IPS-NIHi11 (cell line): ENCODE measurements at regions not wholly inside any gene's neighbourhood (a gene's known extent, or its start where the extent isn't known, plus 50 kb on each side); places are given as distances from the start of the nearest gene placed in this dataset.
A peak's percentile ranks its signal among the peaks of the same experiment; 100 is the strongest.
"Not testable (repeated sequence)": the region's sequence is repeated elsewhere in the genome, so short reads cannot be mapped to it uniquely, and the experiment has no call there.

Experiments
- DNase-seq: peaks from one replicate; pipeline ENCODE4 v3.0.0; 2012; ENCODE audit warnings: mixed read lengths, low spot score

- no peak for DNase-seq
These were observed 111.2 kb downstream of the CAPZA3 start for GRCh38 chr12:18849080-18849479.

- DNase-seq = no peak
These were observed 111.8 kb downstream of the CAPZA3 start for GRCh38 chr12:18849761-18850160.

DNA sequence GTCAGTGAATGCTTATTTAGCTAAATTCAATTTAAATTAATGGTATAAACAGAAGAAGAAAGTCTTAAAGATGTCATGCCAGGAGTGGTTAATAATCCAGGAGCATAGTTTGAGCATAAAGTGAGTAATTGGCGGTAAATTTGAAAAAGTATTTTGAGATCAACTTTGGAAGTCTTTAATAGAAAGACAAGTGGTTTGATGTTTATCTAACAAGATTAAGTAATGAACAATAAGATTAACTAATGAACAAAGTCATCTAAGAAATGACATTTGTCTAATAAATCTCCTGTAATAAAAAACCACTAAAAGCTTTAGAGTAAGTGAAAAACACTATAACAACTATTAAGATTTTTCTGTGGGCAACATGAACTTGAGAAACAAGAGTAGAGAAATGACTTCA, 112.8 kb downstream of the CAPZA3 start:
- DNase-seq = no peak

- DNase-seq = no peak
These were observed 113.4 kb downstream of the CAPZA3 start for GRCh38 chr12:18851271-18851670.

- DNase-seq = no peak
These were observed 115.8 kb downstream of the CAPZA3 start for GRCh38 chr12:18853570-18854366.

DNA sequence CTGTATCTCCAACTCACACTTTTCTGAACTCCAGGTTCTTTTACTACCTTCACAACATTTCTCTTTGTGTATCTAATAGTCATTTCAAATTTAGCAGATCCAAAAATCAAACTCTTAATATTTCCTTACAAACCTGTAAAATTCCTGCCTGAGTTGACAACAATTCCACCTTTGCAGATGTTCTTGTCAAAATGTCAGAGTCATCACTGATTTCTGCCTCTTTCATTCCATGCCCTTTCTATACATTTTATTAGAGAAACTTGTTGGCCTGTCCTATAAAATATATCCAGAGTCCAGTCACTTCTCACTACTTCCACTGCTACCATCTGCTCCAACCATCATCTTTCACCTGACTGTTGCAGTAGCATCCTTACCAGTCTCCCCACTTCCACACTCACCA, 119.7 kb downstream of the CAPZA3 start:
- no peak for DNase-seq

DNA sequence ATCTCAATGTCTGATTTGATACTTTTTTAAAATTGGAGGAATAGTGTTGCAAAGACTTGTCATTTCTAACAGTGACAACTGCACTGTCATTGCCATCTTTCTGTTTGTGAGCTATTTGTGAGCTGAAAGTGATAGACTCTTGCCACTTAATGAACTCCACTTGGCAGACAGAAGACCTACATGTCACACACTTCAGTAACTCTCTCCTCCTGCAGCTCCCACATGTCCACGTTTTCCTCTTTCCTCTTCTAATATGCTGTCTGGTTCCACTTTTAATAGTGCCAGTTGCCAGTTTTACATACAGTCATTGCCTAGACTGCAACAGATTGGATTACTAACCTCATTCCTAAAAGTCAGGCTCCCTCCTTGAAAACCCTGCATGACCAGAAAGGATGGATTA, 121.5 kb downstream of the CAPZA3 start:
- no peak for DNase-seq

GRCh38 chr12:18861287-18861858, 123.5 kb downstream of the CAPZA3 start:
- DNase-seq = no peak

- DNase-seq = no peak
These were observed 126.0 kb downstream of the CAPZA3 start for GRCh38 chr12:18863769-18864500.

DNA sequence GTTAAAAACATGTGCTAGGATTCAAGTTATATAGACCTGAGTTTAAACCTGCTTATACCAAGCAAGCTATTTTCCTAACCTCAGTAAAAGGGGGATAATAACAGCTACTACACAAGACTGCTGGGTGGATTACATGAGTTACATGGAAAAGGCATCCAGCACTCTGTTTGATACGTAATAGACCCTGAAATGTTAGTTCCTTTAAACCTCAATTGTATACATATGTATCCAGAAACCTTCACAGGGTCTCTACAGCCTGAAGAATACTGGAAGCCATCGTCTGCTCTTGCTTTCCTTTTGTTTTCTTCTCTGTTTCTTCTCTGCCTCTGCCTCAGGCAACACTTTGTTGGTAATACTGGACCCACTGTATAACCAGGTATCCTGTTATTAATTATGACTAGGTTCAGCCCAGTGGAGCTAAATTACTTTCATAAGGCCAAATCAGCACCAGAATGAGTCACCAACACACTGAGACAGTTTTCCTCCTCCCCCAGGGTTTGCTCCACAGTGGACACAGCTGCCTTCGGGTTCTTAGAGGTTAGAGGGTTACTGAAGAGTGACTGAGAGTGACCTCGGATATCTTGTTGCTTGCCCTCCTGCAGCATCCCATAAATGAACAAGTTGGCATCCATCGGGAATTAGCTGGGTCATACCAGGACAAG, 127.1 kb downstream of the CAPZA3 start:
- no peak for DNase-seq

DNA sequence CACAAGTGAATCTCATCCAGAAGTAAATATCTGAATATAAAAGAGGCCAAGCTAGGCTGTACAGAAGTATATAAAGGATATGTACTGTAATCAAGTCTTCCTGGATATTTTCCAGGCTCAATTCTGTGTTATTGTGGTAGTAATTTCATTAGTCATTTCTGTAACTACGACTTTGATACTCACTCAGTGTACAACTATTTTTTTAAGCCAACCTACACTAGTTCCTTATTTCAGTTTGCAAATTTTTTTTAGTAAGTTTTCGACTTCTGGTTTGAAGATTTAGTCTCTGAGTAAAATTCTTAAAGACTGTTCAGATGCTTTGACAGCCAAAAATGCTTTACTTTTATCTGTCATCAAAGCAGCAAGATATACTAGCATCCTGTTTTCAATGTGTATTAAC, 130.8 kb downstream of the CAPZA3 start:
- no peak for DNase-seq

DNA sequence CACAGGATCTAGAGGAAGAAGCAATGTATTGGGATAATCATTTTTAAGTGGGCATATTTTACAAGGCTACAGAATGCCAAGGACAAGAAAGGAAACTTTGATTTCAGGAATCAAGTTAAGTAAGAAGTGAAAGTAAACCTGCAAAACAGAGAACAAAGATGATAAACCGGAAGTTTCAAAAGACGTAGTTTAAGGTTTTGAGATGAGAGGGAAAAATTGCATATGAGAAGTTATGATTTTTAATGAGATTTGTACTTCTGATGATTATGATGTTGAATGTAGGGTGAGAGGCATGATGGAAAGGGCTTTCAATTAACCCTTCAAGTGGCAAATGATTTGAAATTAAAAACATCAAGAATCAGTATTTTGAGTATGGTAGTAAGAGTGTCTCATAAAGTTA, 134.9 kb downstream of the CAPZA3 start:
- no peak for DNase-seq

- DNase-seq = no peak
These were observed 140.8 kb downstream of the CAPZA3 start for GRCh38 chr12:18878676-18879180.

GRCh38 chr12:18882690-18883089, 144.8 kb downstream of the CAPZA3 start:
- DNase-seq = no peak

DNA sequence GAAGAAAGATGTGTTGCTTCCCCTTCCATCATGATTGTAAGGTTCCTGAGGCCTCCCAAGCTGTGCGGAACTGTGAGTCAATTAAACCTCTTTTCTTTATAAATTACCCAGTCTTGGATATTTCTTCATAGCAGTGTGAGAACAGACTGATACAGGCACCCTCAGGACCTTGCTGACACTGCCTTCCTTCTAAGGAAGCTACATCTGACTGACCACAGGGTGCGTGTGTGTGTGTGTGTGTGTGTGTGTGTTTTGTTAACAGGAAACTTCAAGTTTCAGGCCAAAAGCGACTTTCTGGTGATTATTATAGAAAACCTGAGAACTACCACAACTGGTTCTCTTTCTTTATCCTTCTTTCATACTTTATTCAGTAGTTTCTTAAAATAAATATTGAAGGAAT, 149.0 kb downstream of the CAPZA3 start:
- DNase-seq = no peak

DNA sequence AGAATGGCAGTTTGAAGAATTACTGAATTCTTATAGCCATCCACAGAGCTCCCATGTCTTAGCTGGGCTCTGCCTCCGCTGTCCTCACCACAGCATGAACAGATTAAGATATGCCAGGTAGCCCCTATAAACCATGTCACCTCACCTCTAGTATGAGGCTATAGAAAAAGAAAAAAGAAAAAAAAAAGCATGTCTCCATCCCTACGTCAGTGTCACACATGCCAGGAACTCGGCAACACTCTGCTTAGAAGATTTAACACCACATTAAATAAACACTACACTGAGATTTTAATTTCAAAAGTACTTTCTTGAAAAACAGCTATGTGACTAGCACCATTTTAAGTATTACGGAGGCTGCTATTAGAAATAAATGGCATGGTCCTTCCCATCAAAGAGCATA, 149.4 kb downstream of the CAPZA3 start:
- DNase-seq = no peak

DNA sequence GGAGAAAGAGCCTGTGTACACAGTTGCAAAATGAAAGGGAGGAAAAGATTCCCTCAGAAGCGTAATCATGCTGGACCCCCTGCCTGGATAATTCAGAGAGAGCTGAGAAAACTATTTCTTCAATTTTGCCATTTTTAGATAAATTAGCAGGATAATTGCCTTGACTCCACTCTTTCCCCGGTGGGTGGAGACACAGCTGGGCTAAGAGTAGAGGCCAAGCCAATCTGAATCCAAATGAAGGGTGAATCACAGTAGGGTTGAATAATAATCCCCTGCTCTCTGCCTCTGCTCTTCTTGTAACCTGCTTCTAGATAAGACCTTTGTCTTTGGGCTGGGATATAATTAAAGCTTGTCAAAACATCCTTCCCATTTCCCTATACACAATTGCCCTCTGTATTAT, 150.1 kb downstream of the CAPZA3 start:
- no peak for DNase-seq

GRCh38 chr12:18890621-18891020, 152.7 kb downstream of the CAPZA3 start:
- not testable (repeated sequence) for DNase-seq

- DNase-seq = no peak
These were observed 157.6 kb downstream of the CAPZA3 start for GRCh38 chr12:18895540-18895939.

GRCh38 chr12:18895946-18896345, 158.0 kb downstream of the CAPZA3 start:
- peak; percentile 20 for DNase-seq

- no peak for DNase-seq
These were observed 159.9 kb downstream of the CAPZA3 start for GRCh38 chr12:18897823-18898222.

GRCh38 chr12:18898470-18898869, 160.6 kb downstream of the CAPZA3 start:
- no peak for DNase-seq
